ENCODE measurements at regions not wholly inside any gene's neighbourhood (a gene's known extent, or its start where the extent isn't known, plus 50 kb on each side); places are given as distances from the start of the nearest gene placed in this dataset.

DNA sequence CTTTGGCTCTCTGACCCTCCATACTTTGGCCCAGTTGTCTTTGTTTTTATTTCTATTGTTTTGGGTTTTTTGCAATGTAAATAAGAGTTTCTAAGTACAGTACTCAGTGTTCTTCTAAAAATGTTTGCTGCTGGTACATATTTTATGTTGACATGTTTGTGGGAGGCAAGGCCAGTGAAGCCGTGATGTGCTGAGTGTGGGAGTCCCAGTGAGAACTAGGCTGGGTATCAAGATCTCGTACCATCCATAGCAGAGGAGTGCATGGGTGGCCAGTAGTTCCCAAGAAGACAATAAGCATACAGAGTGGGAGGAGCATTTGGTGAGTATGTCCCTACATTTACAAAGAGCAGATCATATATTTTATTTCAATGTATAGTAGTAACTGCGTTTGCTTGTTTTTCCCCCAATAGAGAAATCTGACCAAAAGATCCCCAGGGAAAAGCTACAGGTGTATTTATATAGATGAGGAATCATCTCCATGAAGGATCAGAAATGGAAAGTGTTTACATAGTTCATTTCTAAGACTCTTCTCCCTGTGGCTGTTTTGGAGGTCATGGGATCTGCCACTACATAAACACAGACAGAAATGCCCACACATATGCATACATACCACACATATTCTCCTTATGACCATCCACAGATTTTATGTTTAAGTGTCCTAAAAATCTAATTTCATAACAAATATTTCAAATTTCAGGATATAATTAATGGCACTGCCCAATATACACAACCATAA lies 285.9 kb downstream of the ALDH8A1 start:
- Histone ChIP-seq H2BK20ac (ENCODE audit: low read length) (no peak overlapping the region), H3K79me1 (ENCODE audit: low read depth, low read length) (no peaks in the 10 kb centered on the region), H2AFZ (ENCODE audit: low read length) (no peak overlapping the region), H3K14ac (ENCODE audit: insufficient read length) (no peak overlapping the region), H3K79me2 (ENCODE audit: control insufficient read depth in 1 of 2, insufficient read depth in 2 of 2, low read length in 2 of 2) (no peaks in the 10 kb centered on the region), H4K20me1 (replicated peaks in 1 of 2; ENCODE audit: control insufficient read depth in 1 of 2, insufficient read depth in 2 of 2, low read length in 2 of 2) (no peaks in the 10 kb centered on the region), H3K23me2 (ENCODE audit: low read depth, low read length) (no peaks in the 10 kb centered on the region; the same call in 1 of the 2 replicates), H2BK12ac (ENCODE audit: low read depth, low read length) (no peak overlapping the region), H3K27ac (ENCODE audit: low read depth, low read length) (no peak overlapping the region), H3K4me2 (ENCODE audit: insufficient read depth in 1 of 2, low read depth in 2 of 2, low read length in 2 of 2) (no peak overlapping the region), H4K8ac (ENCODE audit: extremely low read depth, insufficient read depth, low read length) (no peak overlapping the region), H3K27me3 (replicated peaks in 1 of 4; ENCODE audit: control insufficient read depth in 3 of 4, extremely low read depth in 1 of 4, insufficient read depth in 3 of 4, low read length in 3 of 4) (no peaks in the 10 kb centered on the region), H3K56ac (replicated peaks; ENCODE audit: insufficient read length, low read depth, low read length) (no peak overlapping the region), H2BK120ac (replicated peaks; ENCODE audit: low read depth, low read length) (no peak overlapping the region), H3K9me3 (ENCODE audit: insufficient read depth in 2 of 2, low read depth in 1 of 2, low read length in 1 of 2) (no peaks in the 10 kb centered on the region), H2AK5ac (ENCODE audit: low read depth, low read length) (no peak overlapping the region), H3K18ac (ENCODE audit: extremely low read depth, low read length) (no peak overlapping the region), H3K4ac (replicated peaks; ENCODE audit: insufficient read length, low read depth, low read length) (no peak overlapping the region), H3K36me3 (ENCODE audit: control insufficient read depth in 2 of 4, insufficient read depth in 4 of 4, low read length in 3 of 4) (no peaks in the 10 kb centered on the region), H4K5ac (ENCODE audit: insufficient read length, low read depth, low read length) (no peak overlapping the region), H3K4me1 (replicated peaks in 1 of 4; ENCODE audit: control insufficient read depth in 3 of 4, insufficient read depth in 4 of 4, low read length in 3 of 4) (no peaks in the 10 kb centered on the region), H3K4me3 (ENCODE audit: extremely low read depth in 1 of 4, insufficient read depth in 2 of 4, low read depth in 3 of 4, low read length in 4 of 4) (no peak overlapping the region), H2BK5ac (ENCODE audit: low read depth, low read length) (no peak overlapping the region), H3K9ac (replicated peaks in 1 of 4; ENCODE audit: extremely low read depth in 1 of 4, low read depth in 3 of 4, low read length in 3 of 4) (no peak overlapping the region), H4K91ac (replicated peaks; ENCODE audit: insufficient read length, low read length) (no peak overlapping the region), H2BK15ac (ENCODE audit: low read length) (no peak overlapping the region), H3K23ac (ENCODE audit: insufficient read length) (no peak overlapping the region)
- no peak for TF ChIP-seq MAFK (IDR thresholded peaks at IDR 0.05; ENCODE audit: low read depth, low read length)
- no peak for TF ChIP-seq CBX5 (IDR thresholded peaks at IDR 0.05; ENCODE audit: low read depth, low read length)
- no peak for TF ChIP-seq SIN3A (conservative IDR thresholded peaks at IDR 0.05 in 1 of 2, IDR thresholded peaks at IDR 0.05 in 1 of 2; ENCODE audit: low read depth in 1 of 2, low read length in 2 of 2)
- no peak for TF ChIP-seq HDAC6 (IDR thresholded peaks at IDR 0.05; ENCODE audit: low read depth, low read length)
- no peak for TF ChIP-seq JUN (IDR thresholded peaks at IDR 0.05; ENCODE audit: low read depth, low read length)
- no peak for TF ChIP-seq SAP30 (IDR thresholded peaks at IDR 0.05; ENCODE audit: insufficient read depth, insufficient replicate concordance, low read length)
- no peak for TF ChIP-seq KDM1A (IDR thresholded peaks at IDR 0.05; ENCODE audit: borderline replicate concordance, low read length)
- no peak for TF ChIP-seq SUZ12 (IDR thresholded peaks at IDR 0.05; ENCODE audit: low read length)
- TF ChIP-seq GTF2F1 (IDR thresholded peaks at IDR 0.05; ENCODE audit: borderline replicate concordance, low read depth, low read length), result no peak
- no peak for TF ChIP-seq RNF2 (IDR thresholded peaks at IDR 0.05; ENCODE audit: borderline replicate concordance, low read depth, low read length, missing control alignments, poor library complexity, severe bottlenecking)
- TF ChIP-seq PHF8 (conservative IDR thresholded peaks at IDR 0.05; ENCODE audit: low read depth, low read length), result no peak
- DNase-seq (ENCODE audit: low read depth in 1 of 2, low spot score in 2 of 2) (no peak), FAIRE-seq (no peak)
- POLR2A ChIA-PET (ENCODE audit: partially characterized antibody), result no interaction called here
- CTCF ChIA-PET (ENCODE audit: partially characterized antibody), result interaction anchor here (0.7 to 2.1 kb wide), 3 partner anchors 8 to 218 kb away, joined by 3 to 5 read pairs (median 3); no protein-coding TSS in a partner anchor
- WGBS, 2 experiments (ENCODE audit: extremely low coverage in 1 of 2, insufficient coverage in 1 of 2, insufficient read length in 1 of 2, insufficient replicate concordance in 2 of 2, low coverage in 1 of 2, low lambda C conversion rate in 2 of 2, missing lambda C conversion rate in 1 of 2), result 97% methylated on average over 3 of the region's 3 CpGs; no CpG with 5 or more reads in 1 of the 2 experiments
